ENCODE measurements at regions not wholly inside any gene's neighbourhood (a gene's known extent, or its start where the extent isn't known, plus 50 kb on each side); places are given as distances from the start of the nearest gene placed in this dataset.
"Not testable (repeated sequence)": the region's sequence is repeated elsewhere in the genome, so short reads cannot be mapped to it uniquely, and the experiment has no call there.

GRCh38 chr9:135173066-135173465 is 85.6 kb downstream of the OLFM1 start:
- ChIA-PET CTCF (no interaction called here), POLR2A (no interaction called here)
- TF ChIP-seq, protein P1, sequence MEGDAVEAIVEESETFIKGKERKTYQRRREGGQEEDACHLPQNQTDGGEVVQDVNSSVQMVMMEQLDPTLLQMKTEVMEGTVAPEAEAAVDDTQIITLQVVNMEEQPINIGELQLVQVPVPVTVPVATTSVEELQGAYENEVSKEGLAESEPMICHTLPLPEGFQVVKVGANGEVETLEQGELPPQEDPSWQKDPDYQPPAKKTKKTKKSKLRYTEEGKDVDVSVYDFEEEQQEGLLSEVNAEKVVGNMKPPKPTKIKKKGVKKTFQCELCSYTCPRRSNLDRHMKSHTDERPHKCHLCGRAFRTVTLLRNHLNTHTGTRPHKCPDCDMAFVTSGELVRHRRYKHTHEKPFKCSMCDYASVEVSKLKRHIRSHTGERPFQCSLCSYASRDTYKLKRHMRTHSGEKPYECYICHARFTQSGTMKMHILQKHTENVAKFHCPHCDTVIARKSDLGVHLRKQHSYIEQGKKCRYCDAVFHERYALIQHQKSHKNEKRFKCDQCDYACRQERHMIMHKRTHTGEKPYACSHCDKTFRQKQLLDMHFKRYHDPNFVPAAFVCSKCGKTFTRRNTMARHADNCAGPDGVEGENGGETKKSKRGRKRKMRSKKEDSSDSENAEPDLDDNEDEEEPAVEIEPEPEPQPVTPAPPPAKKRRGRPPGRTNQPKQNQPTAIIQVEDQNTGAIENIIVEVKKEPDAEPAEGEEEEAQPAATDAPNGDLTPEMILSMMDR (IDR thresholded peaks at IDR 0.05; ENCODE audit: insufficient read depth, low read depth, low read length), result no peak
- H3K36me3 ChIP-seq (ENCODE audit: control insufficient read depth, insufficient read depth, low read length), result no peaks in the 10 kb centered on the region
- no peak overlapping the region for H3K4me3 ChIP-seq (ENCODE audit: low read depth, low read length)
- DNase-seq (ENCODE audit: low read depth), result no peak
- H3K27me3 ChIP-seq (ENCODE audit: control insufficient read depth, insufficient read depth, low read length), result no peaks in the 10 kb centered on the region

DNA sequence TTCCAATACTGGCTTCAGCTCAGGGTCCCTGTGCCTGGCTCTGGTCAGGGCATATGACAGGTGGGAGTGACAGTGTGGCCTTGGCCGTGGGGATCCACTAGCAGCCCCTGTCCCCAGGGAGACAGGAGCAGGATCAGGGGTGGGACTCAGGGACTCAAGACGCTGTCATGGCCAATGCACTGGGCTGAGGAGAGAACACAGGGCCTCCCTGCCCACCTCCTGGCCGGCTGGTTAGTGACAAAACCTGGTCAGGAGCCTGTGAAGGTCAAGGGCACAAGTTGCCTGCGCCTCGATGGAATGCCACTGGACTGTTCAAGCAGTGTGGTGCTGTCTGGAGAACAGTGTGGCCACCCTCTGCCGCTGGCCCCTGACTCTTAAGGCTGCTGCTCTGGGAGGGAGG is 86.8 kb downstream of the OLFM1 start:
- CTCF ChIA-PET, result no interaction called here
- no peak overlapping the region for H3K4me3 ChIP-seq (ENCODE audit: low read depth, low read length)
- H3K36me3 ChIP-seq (ENCODE audit: control insufficient read depth, insufficient read depth, low read length), result no peaks in the 10 kb centered on the region
- TF ChIP-seq, protein P1 (IDR thresholded peaks at IDR 0.05; ENCODE audit: insufficient read depth, low read depth, low read length), result no peak
- no peak for DNase-seq (ENCODE audit: low read depth)
- H3K27me3 ChIP-seq (ENCODE audit: control insufficient read depth, insufficient read depth, low read length), result no peaks in the 10 kb centered on the region
- POLR2A ChIA-PET, result no interaction called here

GRCh38 chr9:135174981-135175380 is 87.5 kb downstream of the OLFM1 start:
- POLR2A ChIA-PET, result no interaction called here
- TF ChIP-seq, protein P1 (IDR thresholded peaks at IDR 0.05; ENCODE audit: insufficient read depth, low read depth, low read length), result no peak
- no peak for DNase-seq (ENCODE audit: low read depth)
- H3K36me3 ChIP-seq (ENCODE audit: control insufficient read depth, insufficient read depth, low read length), result no peaks in the 10 kb centered on the region
- no peak overlapping the region for H3K4me3 ChIP-seq (ENCODE audit: low read depth, low read length)
- no peaks in the 10 kb centered on the region for H3K27me3 ChIP-seq (ENCODE audit: control insufficient read depth, insufficient read depth, low read length)
- CTCF ChIA-PET, result interaction anchor here (0.6 to 0.9 kb wide), 2 partner anchors 10 to 25 kb away, joined by 3 read pairs; no protein-coding TSS in a partner anchor

DNA sequence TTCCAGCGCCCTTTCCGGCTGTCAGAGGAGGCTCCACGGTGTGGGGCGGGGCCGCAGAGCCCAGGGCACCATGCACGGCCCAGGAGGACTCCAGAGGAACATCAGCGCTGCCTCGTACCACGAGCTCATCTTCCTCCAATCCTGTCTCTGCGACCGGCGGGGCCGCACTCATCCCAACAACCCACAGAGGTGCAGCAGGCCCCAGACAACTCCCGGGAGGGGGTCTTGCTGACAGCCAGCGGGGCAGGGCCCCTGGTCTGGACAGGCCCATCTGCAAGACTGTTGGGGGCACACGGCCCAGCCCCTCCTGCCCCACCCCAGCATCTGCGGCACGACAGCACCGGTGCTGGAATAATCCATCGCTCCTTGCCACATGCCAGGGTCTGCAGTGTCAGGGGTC is 88.8 kb downstream of the OLFM1 start:
- TF ChIP-seq, protein P1 (IDR thresholded peaks at IDR 0.05; ENCODE audit: insufficient read depth, low read depth, low read length), result no peak
- H3K36me3 ChIP-seq (ENCODE audit: control insufficient read depth, insufficient read depth, low read length), result no peaks in the 10 kb centered on the region
- ChIA-PET POLR2A (no interaction called here), CTCF (no interaction called here)
- no peak for DNase-seq (ENCODE audit: low read depth)
- H3K27me3 ChIP-seq (ENCODE audit: control insufficient read depth, insufficient read depth, low read length), result no peaks in the 10 kb centered on the region
- H3K4me3 ChIP-seq (ENCODE audit: low read depth, low read length), result no peak overlapping the region

GRCh38 chr9:135177562-135177961 is 90.1 kb downstream of the OLFM1 start:
- POLR2A ChIA-PET, result not testable (repeated sequence)

GRCh38 chr9:135178498-135178897 is 91.0 kb downstream of the OLFM1 start:
- TF ChIP-seq, protein P1 (IDR thresholded peaks at IDR 0.05; ENCODE audit: insufficient read depth, low read depth, low read length), result no peak
- no peak for DNase-seq (ENCODE audit: low read depth)
- H3K36me3 ChIP-seq (ENCODE audit: control insufficient read depth, insufficient read depth, low read length), result no peaks in the 10 kb centered on the region
- ChIA-PET POLR2A (no interaction called here), CTCF (no interaction called here)
- H3K27me3 ChIP-seq (ENCODE audit: control insufficient read depth, insufficient read depth, low read length), result no peaks in the 10 kb centered on the region
- H3K4me3 ChIP-seq (ENCODE audit: low read depth, low read length), result no peak overlapping the region

More at GRCh38 chr9:135177562-135177961, 90.1 kb downstream of the OLFM1 start:
- DNase-seq (ENCODE audit: low read depth); H3K27me3 ChIP-seq (ENCODE audit: control insufficient read depth, insufficient read depth, low read length); CTCF ChIA-PET; H3K36me3 ChIP-seq (ENCODE audit: control insufficient read depth, insufficient read depth, low read length); H3K4me3 ChIP-seq (ENCODE audit: low read depth, low read length): not testable (repeated sequence)
